A549 (cell line): ENCODE measurements at regions not wholly inside any gene's neighbourhood (a gene's known extent, or its start where the extent isn't known, plus 50 kb on each side); places are given as distances from the start of the nearest gene placed in this dataset.

Source experiments
- ATAC-seq, 2 experiments: fragments of 200-7000 bp in 1 of 2; fragments of >200 bp in 1 of 2; cut with Nextera tagmentation in 1 of 2; cut with Tn5 transposase in 1 of 2; 3 replicates each; pipeline versions ENCODE4 v1.8.0 to v1.9.1; 2018 to 2020; ENCODE audit warnings: mild to moderate bottlenecking in 1 of 2, moderate library complexity in 1 of 2
- CTCF ChIA-PET: fragments of 300-600 bp; sonication (Branson Sonifier 250); formaldehyde crosslinking; extraction: SDS; loops from one replicate; lab custom pipeline; 2021; ENCODE audit warnings: antibody characterized with exemption, inconsistent platforms; lab: Yijun Ruan, JAX
- POLR2A ChIA-PET: fragments of 350-600 bp; formaldehyde crosslinking; extraction: SDS; loops from one replicate; lab custom pipeline; 2021; ENCODE audit warnings: antibody characterized with exemption, inconsistent platforms; lab: Yijun Ruan, JAX
- DNase-seq, 2 experiments: peaks; one replicate each; pipeline versions ENCODE4 v3.0.0 to v3.0.0-alpha.2; 2011 to 2016; ENCODE audit warnings: low read depth in 1 of 2, low spot score in 1 of 2
- FAIRE-seq: peaks from 2 replicates; lab custom pipeline; 2011; peaks lifted over from hg19 to GRCh38; lab: Jason Lieb, UNC
- H3K27ac ChIP-seq, 2 experiments: fragments of >200 bp; sonication (Bioruptor Twin); formaldehyde crosslinking; 3 replicates each; pipeline ENCODE4 v1.5.1; 2016 to 2017
- H3K4me1 ChIP-seq: fragments of >200 bp; sonication (Bioruptor Twin); formaldehyde crosslinking; 3 replicates; pipeline ENCODE4 v1.6.1; 2016
- H3K4me2 ChIP-seq: fragments of >200 bp; sonication (Bioruptor Twin); formaldehyde crosslinking; 3 replicates; pipeline ENCODE4 v1.6.1; 2016
- H3K4me3 ChIP-seq: fragments of >200 bp; sonication (Bioruptor Twin); formaldehyde crosslinking; 3 replicates; pipeline ENCODE4 v1.5.1; 2016
- H3K9me3 ChIP-seq: fragments of >200 bp; sonication (Bioruptor Twin); formaldehyde crosslinking; 3 replicates; pipeline ENCODE4 v1.6.1; 2016
- CEBPB ChIP-seq, 2 experiments: fragments of >200 bp in 1 of 2; sonication (Bioruptor Twin) in 1 of 2; formaldehyde crosslinking in 1 of 2; IDR thresholded peaks; 2 replicates each; pipeline ENCODE4 v1.6.1; 2012 to 2016
- CHD2 ChIP-seq: fragments of 150-350 bp; IDR thresholded peaks from 2 replicates; pipeline ENCODE4 v1.6.1; 2014; ENCODE audit warnings: low read length; ENCODE audit not compliant: partially characterized antibody
- ESRRA ChIP-seq: fragments of 150-350 bp; IDR thresholded peaks from 2 replicates; pipeline ENCODE4 v1.6.1; 2014; ENCODE audit warnings: mild to moderate bottlenecking, low read length, borderline replicate concordance
- FOSL2 ChIP-seq, 2 experiments: fragments of 450-650 bp in 1 of 2; fragments of >200 bp in 1 of 2; sonication (Bioruptor Twin) in 1 of 2; formaldehyde crosslinking; IDR thresholded peaks; 2 replicates each; pipeline versions ENCODE4 v1.5.0 to v1.6.1; 2016 to 2020; ENCODE audit warnings: mild to moderate bottlenecking in 1 of 2, moderate library complexity in 1 of 2
- FOXS1 ChIP-seq: fragments of 250-450 bp; sonication (Bioruptor Pico); IDR thresholded peaks from 2 replicates; pipeline ENCODE4 v1.5.0; 2020; ENCODE audit warnings: mild to moderate bottlenecking, moderate library complexity
- GATA3 ChIP-seq: IDR thresholded peaks from 2 replicates; pipeline ENCODE4 v1.6.1; 2012; ENCODE audit warnings: borderline replicate concordance
- HDAC2 ChIP-seq: fragments of 200-600 bp; sonication (generic); IDR thresholded peaks from 2 replicates; pipeline ENCODE4 v1.6.1; 2016
- HOXA7 ChIP-seq: fragments of 250-450 bp; sonication (Bioruptor Pico); IDR thresholded peaks from 2 replicates; pipeline ENCODE4 v1.5.0; 2020; ENCODE audit warnings: mild to moderate bottlenecking, moderate library complexity
- JUN ChIP-seq, 2 experiments: fragments of >200 bp; sonication (Bioruptor Twin); formaldehyde crosslinking; IDR thresholded peaks; 2 replicates in 1 of 2; 3 replicates in 1 of 2; pipeline ENCODE4 v1.6.1; 2016 to 2017
- JUNB ChIP-seq: fragments of >200 bp; sonication (Bioruptor Twin); formaldehyde crosslinking; IDR thresholded peaks from 2 replicates; pipeline ENCODE4 v1.6.1; 2016
- KDM5A ChIP-seq: fragments of 200-600 bp; sonication (generic); IDR thresholded peaks from 2 replicates; pipeline ENCODE4 v1.6.1; 2016; ENCODE audit warnings: antibody characterized with exemption, mild to moderate bottlenecking
- MAZ ChIP-seq: fragments of 150-350 bp; IDR thresholded peaks from 2 replicates; pipeline ENCODE4 v1.6.1; 2014; ENCODE audit warnings: antibody characterized with exemption, low read depth, low read length, borderline replicate concordance
- MYC ChIP-seq: IDR thresholded peaks from 2 replicates; pipeline ENCODE4 v1.6.1; 2012; ENCODE audit warnings: mild to moderate bottlenecking, inconsistent platforms, low read length, improper control_type of control experiment, borderline replicate concordance
- NFE2L2 ChIP-seq: fragments of 150-350 bp; conservative IDR thresholded peaks from 2 replicates; pipeline ENCODE4 v1.6.1; 2014; ENCODE audit warnings: low read length
- NPAS2 ChIP-seq: fragments of 250-450 bp; sonication (Bioruptor Pico); IDR thresholded peaks from 2 replicates; pipeline ENCODE4 v1.8.0; 2022; ENCODE audit warnings: mild to moderate bottlenecking, moderate library complexity, borderline replicate concordance
- NR3C1 ChIP-seq: fragments of >200 bp; sonication (Bioruptor Twin); formaldehyde crosslinking; IDR thresholded peaks from 3 replicates; pipeline ENCODE4 v1.6.1; 2017
- PHF8 ChIP-seq: fragments of 200-600 bp; sonication (generic); IDR thresholded peaks from 2 replicates; pipeline ENCODE4 v1.6.1; 2016; ENCODE audit warnings: low read depth, mild to moderate bottlenecking, antibody characterized with exemption, moderate library complexity, borderline replicate concordance
- RAD21 ChIP-seq, 2 experiments: fragments of >200 bp in 1 of 2; sonication (Bioruptor Twin) in 1 of 2; formaldehyde crosslinking in 1 of 2; IDR thresholded peaks in 1 of 2; conservative IDR thresholded peaks in 1 of 2; 2 replicates in 1 of 2; 3 replicates in 1 of 2; pipeline ENCODE4 v1.6.1; 2012 to 2018; ENCODE audit warnings: inconsistent platforms in 1 of 2
- RNF2 ChIP-seq: fragments of 200-600 bp; sonication (generic); IDR thresholded peaks from 2 replicates; pipeline ENCODE4 v1.6.1; 2016; ENCODE audit warnings: low read depth, mild to moderate bottlenecking, antibody characterized with exemption, moderate library complexity, borderline replicate concordance
- SREBF2 ChIP-seq: fragments of 450-650 bp; IDR thresholded peaks from 2 replicates; pipeline ENCODE4 v1.6.1; 2014; ENCODE audit warnings: mild to moderate bottlenecking, moderate library complexity
- TP53 ChIP-seq: fragments of 250-450 bp; sonication (Bioruptor Pico); IDR thresholded peaks from 2 replicates; pipeline ENCODE4 v1.5.0; 2021; ENCODE audit warnings: mild to moderate bottlenecking, moderate library complexity
- ZNF302 ChIP-seq: fragments of 250-450 bp; sonication (Bioruptor Pico); IDR thresholded peaks from 2 replicates; pipeline ENCODE4 v1.9.0; 2021; ENCODE audit warnings: inconsistent platforms, mild to moderate bottlenecking, moderate library complexity
- ZSCAN20 ChIP-seq: fragments of 250-450 bp; sonication (Bioruptor Pico); IDR thresholded peaks from 2 replicates; pipeline ENCODE4 v1.8.0; 2022; ENCODE audit warnings: mild to moderate bottlenecking, moderate library complexity
- WGBS: methylation state at CpG from one replicate; pipeline ENCODE4 v1.1.6; 2017; ENCODE audit errors: missing lambda C conversion rate; 5-methylcytosine and 5-hydroxymethylcytosine counted together
- TF ChIP-seq, protein P1 (sequence below): fragments of 450-650 bp; IDR thresholded peaks from 2 replicates; pipeline ENCODE4 v1.6.1; 2014; ENCODE audit warnings: antibody characterized with exemption
- TF ChIP-seq, protein P2 (sequence below): fragments of >200 bp; sonication (Bioruptor Twin); formaldehyde crosslinking; IDR thresholded peaks from 3 replicates; pipeline ENCODE4 v1.5.1; 2016
- TF ChIP-seq, protein P3 (sequence below): fragments of >200 bp; sonication (Bioruptor Twin); formaldehyde crosslinking; IDR thresholded peaks from 3 replicates; pipeline ENCODE4 v1.6.1; 2016
- TF ChIP-seq, protein P4 (sequence below): fragments of 200-600 bp; sonication (generic); IDR thresholded peaks from 2 replicates; pipeline ENCODE4 v1.6.1; 2016; ENCODE audit warnings: antibody characterized with exemption, mild to moderate bottlenecking, moderate library complexity

DNA sequence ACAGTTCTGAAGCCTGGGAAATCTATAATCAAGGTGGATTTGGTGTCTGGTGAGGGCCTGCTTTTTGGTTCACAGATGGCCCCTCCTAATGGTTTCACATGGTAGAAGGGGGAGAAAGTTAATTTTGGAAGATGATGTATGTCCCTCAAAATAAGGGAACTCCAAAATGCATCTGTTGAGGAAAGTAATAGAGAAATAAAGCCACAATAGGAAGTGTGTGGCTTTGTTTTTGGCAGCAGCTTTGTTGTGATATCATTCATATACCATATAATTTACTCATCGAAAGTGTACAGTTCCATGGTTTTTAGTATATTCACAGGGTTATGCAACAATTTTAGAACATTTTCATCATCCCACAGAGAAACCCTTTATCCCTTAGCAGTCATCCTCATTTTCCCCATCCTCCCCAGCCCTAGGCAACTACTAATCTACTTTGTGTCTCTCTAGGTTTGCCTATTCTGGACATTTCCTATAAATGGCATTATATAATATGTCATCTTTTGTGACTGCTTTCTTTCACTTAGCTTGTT, 274.0 kb upstream of the FAM98A start:
- ATAC-seq (no peak), DNase-seq (no peak)
- Histone ChIP-seq H3K4me1 (no peaks in the 10 kb centered on the region), H3K27ac (no peak overlapping the region)
- TF ChIP-seq, protein P1, sequence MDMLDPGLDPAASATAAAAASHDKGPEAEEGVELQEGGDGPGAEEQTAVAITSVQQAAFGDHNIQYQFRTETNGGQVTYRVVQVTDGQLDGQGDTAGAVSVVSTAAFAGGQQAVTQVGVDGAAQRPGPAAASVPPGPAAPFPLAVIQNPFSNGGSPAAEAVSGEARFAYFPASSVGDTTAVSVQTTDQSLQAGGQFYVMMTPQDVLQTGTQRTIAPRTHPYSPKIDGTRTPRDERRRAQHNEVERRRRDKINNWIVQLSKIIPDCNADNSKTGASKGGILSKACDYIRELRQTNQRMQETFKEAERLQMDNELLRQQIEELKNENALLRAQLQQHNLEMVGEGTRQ: no peak
- TF ChIP-seq KDM5A (no peak), NPAS2 (CRISPR knock-in tag) (no peak), MAZ (no peak), JUNB (no peak), ZNF302 (no peak), JUN (IDR thresholded peaks at IDR 0.05) (no peak), NFE2L2 (no peak), NR3C1 (no peak), RAD21 (conservative IDR thresholded peaks at IDR 0.05 in 1 of 2, IDR thresholded peaks at IDR 0.05 in 1 of 2) (no peak), ZSCAN20 (no peak)
- TF ChIP-seq, all 56 proteins: peak for 0
- Histone ChIP-seq H3K9me3 (no peaks in the 10 kb centered on the region), H3K4me3 (no peak overlapping the region), H3K4me2 (no peak overlapping the region)
- no peak for FAIRE-seq
- POLR2A ChIA-PET: no interaction called here
- WGBS: 82% methylated on average over 1 of the region's 1 CpG
- CTCF ChIA-PET: no interaction called here

DNA sequence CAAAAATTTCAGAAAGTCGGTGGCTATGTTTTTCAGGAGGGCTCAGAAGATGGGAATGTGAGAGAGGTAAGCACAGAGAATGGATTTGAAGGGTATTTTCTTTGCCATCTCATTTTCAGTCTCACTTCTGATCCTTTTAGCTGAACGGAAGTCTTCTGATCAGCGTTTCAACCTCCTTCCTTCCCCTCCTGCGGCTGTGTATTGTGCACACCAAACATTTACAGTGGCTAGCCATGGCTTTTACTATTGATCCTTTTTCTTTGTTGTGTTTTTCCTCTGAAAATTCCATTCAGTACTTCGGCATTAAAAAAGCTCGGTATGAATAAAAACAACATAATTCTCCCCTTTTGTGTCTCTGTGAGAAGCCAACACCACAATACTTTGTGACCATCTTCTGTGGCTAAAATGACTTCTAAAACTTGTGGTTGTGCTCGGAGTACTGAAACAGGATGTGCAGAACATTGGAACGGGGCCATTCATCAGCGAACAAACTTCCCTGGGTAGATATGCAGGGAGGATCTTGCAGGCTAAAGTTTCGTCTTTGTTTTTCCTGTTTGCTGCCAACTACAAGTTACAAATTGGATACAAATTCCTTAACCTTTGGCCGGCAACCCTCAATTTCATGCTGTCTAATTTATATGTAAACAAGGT, 260.8 kb upstream of the FAM98A start:
- Histone ChIP-seq H3K9me3 (peaks cover 9% of the 10 kb centered on the region), H3K4me3 (no peak overlapping the region), H3K4me1 (no peaks in the 10 kb centered on the region), H3K4me2 (no peak overlapping the region), H3K27ac (no peak overlapping the region)
- no peak for FAIRE-seq
- no peak for ATAC-seq
- TF ChIP-seq SREBF2 (no peak), CHD2 (no peak), RNF2 (no peak)
- TF ChIP-seq, protein P2, sequence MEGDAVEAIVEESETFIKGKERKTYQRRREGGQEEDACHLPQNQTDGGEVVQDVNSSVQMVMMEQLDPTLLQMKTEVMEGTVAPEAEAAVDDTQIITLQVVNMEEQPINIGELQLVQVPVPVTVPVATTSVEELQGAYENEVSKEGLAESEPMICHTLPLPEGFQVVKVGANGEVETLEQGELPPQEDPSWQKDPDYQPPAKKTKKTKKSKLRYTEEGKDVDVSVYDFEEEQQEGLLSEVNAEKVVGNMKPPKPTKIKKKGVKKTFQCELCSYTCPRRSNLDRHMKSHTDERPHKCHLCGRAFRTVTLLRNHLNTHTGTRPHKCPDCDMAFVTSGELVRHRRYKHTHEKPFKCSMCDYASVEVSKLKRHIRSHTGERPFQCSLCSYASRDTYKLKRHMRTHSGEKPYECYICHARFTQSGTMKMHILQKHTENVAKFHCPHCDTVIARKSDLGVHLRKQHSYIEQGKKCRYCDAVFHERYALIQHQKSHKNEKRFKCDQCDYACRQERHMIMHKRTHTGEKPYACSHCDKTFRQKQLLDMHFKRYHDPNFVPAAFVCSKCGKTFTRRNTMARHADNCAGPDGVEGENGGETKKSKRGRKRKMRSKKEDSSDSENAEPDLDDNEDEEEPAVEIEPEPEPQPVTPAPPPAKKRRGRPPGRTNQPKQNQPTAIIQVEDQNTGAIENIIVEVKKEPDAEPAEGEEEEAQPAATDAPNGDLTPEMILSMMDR: no peak
- ChIA-PET POLR2A (no interaction called here), CTCF (interaction anchor here (1.0 kb wide), 2 partner anchors 10 to 17 kb away, joined by 3 read pairs; no protein-coding TSS in a partner anchor)
- DNase-seq: no peak
- 18% methylated on average over 11 of the region's 11 CpGs for WGBS

DNA sequence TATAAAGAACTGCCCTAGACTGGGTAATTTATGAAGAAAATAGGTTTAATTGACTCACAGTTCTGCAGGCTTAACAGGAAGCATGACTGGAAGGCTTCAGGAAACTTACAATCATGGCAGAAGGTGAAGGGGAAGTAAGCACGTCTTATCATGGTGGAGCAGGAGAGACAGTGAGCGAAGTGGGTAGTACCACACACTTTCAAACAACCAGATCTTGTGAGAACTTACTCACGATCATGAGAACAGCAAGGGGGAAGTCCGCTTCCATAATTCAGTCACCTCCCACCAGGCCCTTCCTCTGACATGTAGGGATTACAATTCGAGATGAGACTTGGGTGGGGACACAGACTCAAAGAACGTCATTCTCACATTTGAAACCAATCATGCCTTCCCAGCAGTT, 260.1 kb upstream of the FAM98A start:
- no peak for ATAC-seq
- POLR2A ChIA-PET: no interaction called here
- CTCF ChIA-PET: no interaction called here
- no peak overlapping the region for H3K27ac ChIP-seq
- no peak for FAIRE-seq
- H3K4me2 ChIP-seq: no peak overlapping the region
- no peak overlapping the region for H3K4me3 ChIP-seq
- 15% methylated on average over 6 of the region's 6 CpGs for WGBS
- peaks cover 9% of the 10 kb centered on the region for H3K9me3 ChIP-seq
- no peaks in the 10 kb centered on the region for H3K4me1 ChIP-seq
- no peak for DNase-seq
- TF ChIP-seq, protein P3, sequence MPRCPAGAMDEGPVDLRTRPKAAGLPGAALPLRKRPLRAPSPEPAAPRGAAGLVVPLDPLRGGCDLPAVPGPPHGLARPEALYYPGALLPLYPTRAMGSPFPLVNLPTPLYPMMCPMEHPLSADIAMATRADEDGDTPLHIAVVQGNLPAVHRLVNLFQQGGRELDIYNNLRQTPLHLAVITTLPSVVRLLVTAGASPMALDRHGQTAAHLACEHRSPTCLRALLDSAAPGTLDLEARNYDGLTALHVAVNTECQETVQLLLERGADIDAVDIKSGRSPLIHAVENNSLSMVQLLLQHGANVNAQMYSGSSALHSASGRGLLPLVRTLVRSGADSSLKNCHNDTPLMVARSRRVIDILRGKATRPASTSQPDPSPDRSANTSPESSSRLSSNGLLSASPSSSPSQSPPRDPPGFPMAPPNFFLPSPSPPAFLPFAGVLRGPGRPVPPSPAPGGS: no peak
- TF ChIP-seq MYC (no peak), HDAC2 (no peak), PHF8 (no peak), CEBPB (IDR thresholded peaks at IDR 0.05) (no peak), FOXS1 (CRISPR knock-in tag) (no peak), ESRRA (no peak), HOXA7 (CRISPR knock-in tag) (no peak), ZSCAN20 (no peak), FOSL2 (IDR thresholded peaks at IDR 0.05) (no peak), FOSL2 (CRISPR knock-in tag; IDR thresholded peaks at IDR 0.05) (no peak), MAZ (no peak), GATA3 (no peak), JUNB (no peak), TP53 (CRISPR knock-in tag) (no peak)
- TF ChIP-seq, protein P4, sequence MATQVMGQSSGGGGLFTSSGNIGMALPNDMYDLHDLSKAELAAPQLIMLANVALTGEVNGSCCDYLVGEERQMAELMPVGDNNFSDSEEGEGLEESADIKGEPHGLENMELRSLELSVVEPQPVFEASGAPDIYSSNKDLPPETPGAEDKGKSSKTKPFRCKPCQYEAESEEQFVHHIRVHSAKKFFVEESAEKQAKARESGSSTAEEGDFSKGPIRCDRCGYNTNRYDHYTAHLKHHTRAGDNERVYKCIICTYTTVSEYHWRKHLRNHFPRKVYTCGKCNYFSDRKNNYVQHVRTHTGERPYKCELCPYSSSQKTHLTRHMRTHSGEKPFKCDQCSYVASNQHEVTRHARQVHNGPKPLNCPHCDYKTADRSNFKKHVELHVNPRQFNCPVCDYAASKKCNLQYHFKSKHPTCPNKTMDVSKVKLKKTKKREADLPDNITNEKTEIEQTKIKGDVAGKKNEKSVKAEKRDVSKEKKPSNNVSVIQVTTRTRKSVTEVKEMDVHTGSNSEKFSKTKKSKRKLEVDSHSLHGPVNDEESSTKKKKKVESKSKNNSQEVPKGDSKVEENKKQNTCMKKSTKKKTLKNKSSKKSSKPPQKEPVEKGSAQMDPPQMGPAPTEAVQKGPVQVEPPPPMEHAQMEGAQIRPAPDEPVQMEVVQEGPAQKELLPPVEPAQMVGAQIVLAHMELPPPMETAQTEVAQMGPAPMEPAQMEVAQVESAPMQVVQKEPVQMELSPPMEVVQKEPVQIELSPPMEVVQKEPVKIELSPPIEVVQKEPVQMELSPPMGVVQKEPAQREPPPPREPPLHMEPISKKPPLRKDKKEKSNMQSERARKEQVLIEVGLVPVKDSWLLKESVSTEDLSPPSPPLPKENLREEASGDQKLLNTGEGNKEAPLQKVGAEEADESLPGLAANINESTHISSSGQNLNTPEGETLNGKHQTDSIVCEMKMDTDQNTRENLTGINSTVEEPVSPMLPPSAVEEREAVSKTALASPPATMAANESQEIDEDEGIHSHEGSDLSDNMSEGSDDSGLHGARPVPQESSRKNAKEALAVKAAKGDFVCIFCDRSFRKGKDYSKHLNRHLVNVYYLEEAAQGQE: no peak
